Stimulated activated CD8-positive, alpha-beta memory T cell treated with anti-CD3 and anti-CD28 coated beads, Interleukin-12 subunit alpha, Interleukin-12 subunit beta, amount 100 ng/mL, for 4 hours (primary cell): ENCODE measurements at regions not wholly inside any gene's neighbourhood (a gene's known extent, or its start where the extent isn't known, plus 50 kb on each side); places are given as distances from the start of the nearest gene placed in this dataset.
"Not testable (repeated sequence)": the region's sequence is repeated elsewhere in the genome, so short reads cannot be mapped to it uniquely, and the experiment has no call there.

Experiments used
- DNase-seq: peaks from one replicate; pipeline ENCODE4 v3.0.0-alpha.2; 2020; ENCODE audit warnings: low read depth

DNA sequence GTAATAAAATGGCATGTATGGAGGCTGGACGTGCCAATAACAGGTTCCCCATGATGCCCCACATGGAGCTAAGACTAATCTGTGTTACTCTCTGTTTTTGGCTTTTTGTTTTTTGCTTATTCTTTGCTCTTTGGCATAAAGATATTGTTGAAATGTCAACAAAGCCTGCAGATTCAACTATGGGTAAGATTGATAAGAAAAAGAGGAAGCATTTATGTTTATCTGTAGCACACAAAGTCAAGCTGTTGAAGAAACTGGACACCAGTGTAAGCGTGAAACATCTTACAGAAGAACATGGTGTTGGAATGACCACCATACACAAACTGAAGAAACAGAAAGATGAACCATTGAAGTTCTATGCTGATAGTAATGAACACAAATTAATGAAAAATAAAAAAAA is 402.7 kb downstream of the LTN1 start:
- no peak for DNase-seq

DNA sequence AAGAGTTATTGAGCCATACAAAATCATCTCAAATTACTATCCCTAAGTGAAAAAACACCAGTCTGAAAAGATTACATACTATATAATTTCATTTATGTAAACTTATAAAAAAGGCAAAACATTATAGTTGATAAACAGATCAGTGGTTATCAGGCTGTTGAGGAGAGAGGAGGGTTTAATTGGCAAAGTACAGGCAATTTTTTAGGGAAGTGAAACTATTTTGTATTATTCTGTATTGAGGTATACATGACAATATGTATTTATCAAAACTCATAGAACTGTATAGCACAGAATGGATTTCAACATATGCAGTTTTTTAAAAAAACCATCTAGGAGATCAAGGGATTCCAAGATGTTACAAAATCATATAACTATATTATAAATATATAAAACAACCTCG is 403.7 kb downstream of the LTN1 start:
- DNase-seq: no peak

GRCh38 chr21:28587748-28588147 is 404.9 kb downstream of the LTN1 start:
- DNase-seq: no peak

DNA sequence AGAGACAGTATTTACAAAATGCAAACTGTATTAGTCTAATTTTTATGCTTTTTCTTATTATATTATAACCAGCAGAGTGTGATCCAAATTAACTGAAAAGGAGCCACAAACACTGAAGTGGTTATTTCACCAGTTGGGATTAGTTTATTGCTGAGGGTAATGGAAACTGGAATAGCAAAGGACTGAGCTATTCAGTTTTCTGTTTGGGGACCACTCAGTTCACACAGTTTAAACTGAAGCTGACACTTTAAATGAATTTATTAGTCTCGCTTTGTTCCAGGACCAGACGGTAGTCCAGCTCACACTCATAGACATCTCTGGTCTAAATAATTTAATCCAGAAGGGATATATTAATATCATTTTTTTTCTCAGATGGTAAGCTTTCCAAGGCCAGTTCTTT is 410.7 kb downstream of the LTN1 start:
- DNase-seq: no peak

DNA sequence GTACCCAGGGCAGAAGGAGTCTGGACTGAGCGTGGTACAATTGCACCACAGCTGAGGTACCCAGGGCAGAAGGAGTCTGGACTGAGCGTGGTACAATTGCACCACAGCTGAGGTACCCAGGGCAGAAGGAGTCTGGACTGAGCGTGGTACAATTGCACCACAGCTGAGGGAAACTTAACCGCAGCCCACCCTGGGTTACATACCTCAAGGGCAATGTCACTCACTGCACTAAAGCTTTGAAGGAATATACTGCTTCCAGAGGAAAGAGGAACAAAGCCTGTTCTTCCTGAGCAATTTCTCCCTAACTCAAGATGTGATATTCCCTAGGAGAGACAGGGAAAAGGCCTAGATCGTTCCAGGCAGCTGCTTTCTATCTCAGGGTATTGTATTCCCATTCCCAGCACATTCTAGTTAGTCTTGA is 411.4 kb downstream of the LTN1 start:
- DNase-seq: not testable (repeated sequence)

- DNase-seq: no peak
Observed at GRCh38 chr21:28580585-28580984, 412.1 kb downstream of the LTN1 start.

- no peak for DNase-seq
Observed at GRCh38 chr21:28579986-28580550, 412.6 kb downstream of the LTN1 start.

- no peak for DNase-seq
Observed at GRCh38 chr21:28568692-28569091, 424.0 kb downstream of the LTN1 start.

GRCh38 chr21:28563933-28564332 is 428.7 kb downstream of the LTN1 start:
- not testable (repeated sequence) for DNase-seq

DNA sequence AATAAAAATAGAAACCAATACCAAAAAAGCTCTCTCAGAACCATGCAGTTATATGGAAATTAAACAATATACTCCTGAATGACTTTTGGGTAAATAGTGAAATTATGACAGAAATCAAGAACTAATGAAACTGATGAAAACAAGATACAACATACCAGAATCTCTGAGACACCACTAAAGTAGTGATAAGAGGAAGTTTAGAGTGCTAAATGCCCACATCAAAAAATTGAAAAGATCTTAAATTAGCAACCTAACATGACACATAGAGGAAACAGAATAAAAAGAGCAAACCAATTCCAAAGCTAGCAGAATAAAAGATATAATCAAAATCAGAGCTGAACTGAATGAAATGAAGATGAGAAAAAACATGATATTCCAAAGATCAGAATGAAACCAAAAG is 430.9 kb downstream of the LTN1 start:
- DNase-seq: no peak

DNA sequence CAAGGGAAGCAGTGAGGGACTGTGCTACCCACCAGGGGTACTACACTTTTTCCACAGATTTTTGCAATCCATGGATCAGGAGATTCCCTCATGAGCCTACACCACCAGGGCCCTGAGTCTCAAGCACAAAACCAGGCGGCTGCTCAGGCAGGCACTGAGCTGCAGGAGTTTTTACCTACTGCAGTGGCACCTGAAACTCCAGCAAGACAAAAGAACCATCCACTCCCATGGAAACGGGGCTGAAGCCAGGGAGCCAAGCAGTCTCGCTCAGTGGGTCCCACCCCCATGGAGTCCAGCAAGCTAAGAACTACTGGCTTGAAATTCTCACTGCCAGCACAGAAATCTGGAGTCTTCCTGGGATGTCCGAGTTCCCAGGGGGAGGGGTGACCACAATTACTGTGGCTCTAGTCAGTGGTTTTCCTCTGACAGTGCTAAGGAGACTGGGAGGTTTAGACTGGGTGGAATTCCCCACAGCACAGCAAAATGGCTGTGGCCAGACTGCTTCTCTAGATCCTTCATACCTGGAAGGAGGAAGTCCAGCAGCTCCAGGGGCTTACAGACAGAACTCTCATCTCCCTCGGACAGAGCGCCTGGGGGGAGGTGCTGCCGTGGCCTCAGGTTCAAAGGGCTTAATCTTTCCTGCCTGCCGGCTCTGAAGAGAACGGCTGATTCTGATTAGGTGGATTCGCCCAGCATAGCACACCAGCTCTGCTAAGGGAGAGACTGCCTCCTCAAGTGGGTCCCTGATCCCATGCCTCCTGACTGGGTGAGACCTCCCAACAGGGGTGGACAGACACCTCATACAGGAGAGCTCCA is 437.8 kb downstream of the LTN1 start:
- no peak for DNase-seq

DNA sequence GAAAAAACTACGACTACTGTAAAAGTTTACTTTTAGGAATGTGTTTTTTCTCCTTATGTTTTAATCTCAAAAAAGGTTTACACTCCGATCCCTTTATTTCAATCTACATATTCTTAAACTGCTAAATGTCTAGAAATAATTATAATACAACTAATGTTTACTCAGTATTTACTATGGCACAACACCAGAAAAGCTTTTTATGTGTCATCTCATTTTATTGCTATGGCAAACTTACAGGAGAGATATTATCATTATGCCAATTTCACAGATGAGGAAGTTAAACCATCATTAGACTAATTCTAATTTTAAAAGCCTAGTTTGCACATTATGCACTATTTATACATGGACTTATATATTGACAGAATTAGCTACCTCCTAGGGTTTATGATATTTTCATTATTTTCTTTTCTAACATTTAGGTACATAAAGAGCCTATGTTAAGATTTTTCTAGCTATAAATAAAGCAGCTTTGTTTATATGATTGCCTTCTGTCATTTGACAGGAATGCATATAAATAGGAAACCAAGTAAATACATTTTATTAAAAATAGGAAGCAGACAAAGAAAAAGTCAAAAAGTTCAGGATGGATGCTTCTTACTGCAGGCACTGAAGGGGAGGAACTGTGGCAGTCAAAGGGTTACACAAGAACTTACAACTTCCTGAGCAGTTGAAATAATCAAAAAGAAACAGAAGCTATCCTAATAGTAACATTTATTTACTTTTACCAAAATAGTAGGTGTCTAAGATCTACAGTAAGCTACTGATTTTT is 442.4 kb downstream of the LTN1 start:
- no peak for DNase-seq

DNA sequence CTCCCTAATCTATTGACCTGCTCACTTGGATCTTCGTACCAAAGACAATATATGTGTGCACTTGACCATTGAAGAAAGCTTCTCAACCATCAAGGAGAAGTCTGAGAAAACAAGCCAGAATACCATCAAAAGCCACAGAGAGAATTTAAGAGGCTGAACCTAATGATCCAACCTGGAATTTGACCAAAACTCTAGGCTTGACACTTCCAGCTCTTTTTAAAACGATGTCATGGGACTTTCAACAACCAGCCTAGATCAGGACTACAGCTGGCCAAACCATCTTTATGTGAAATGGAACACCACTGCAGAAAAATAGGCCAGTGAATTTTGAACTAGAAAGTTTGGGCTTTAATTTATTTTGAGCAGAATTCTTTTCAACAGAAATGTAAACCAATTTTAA is 444.4 kb downstream of the LTN1 start:
- no peak for DNase-seq

- DNase-seq: no peak
Observed at GRCh38 chr21:28547766-28548165, 444.9 kb downstream of the LTN1 start.

DNA sequence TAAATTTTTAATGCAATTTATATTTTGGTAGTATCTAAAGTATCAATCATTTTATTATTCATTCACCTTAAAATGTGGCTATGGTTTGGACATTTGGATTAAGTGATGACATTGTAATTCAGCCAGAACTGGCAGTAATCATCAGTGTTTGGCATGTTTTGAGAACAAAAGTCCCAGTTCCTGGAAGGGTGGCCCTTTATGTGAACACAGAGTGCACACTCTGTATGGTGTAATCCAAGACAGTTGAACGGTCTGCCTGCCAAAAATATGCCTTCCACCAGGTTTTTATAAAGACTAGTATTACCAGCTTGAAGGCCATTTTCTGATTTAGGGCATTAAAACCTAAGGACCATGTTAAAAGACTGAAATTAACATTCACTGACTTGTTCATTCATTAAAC is 448.7 kb downstream of the LTN1 start:
- no peak for DNase-seq

DNA sequence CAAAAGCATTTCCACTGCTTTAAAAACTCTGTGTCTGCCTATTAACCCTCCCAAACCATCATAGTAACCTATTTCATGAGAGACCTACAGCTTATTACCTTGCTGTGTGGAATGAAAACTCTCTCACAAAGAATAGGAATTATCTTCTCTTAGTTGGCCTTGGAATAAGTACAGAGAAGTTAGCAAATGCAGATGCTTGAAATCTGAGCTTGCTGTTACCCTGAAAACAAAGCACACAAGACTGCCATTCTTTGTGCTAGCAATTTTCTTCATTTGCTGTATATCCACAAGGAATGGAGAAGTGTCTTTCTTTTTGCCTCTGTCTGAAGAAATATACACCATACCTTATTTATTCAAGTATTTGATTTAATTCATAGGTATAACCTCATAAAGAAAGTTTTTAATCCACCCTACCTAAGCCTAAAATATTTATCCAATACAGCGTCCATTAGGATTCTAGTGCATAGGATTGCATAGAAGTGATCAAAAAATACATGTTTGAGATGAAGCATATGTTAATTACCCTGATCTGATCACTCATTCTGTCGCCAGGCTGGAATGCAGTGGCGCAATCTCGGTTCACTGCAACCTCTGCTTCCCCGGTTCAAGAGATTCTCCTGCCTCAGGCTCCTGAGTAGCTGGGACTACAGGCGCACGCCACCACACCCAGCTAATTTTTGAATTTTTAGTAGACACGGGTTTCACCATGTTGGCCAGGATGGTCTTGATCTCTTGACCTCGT is 451.1 kb downstream of the LTN1 start:
- DNase-seq: no peak

GRCh38 chr21:28540514-28540913 is 452.2 kb downstream of the LTN1 start:
- no peak for DNase-seq

DNA sequence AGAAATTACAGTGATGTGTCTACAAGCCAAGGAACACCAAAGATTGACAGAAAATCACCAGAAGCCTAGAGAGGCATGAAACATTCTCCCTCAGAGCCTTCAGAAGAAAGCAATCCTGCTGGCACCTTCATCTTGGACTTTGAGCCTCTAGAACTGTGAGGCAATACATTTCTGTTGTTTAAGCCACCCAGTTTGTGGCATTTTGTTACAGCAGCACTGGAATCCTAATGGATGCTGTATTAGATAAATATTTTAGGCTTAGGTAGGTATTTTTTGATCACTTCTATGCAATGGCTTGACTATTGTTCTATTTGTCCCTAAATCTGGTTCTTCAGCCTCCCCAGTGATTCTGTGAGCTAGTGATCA is 453.1 kb downstream of the LTN1 start:
- DNase-seq: no peak

- DNase-seq: no peak
Observed at GRCh38 chr21:28538987-28539622, 453.6 kb downstream of the LTN1 start.

GRCh38 chr21:28537371-28538079 is 455.2 kb downstream of the LTN1 start:
- no peak for DNase-seq

- DNase-seq: no peak
Observed at GRCh38 chr21:28532446-28532845, 460.2 kb downstream of the LTN1 start.
